Stimulated activated CD4-positive, alpha-beta T cell treated with anti-CD3 and anti-CD28 coated beads, Interleukin-4, amount 100 ng/mL, for 4 hours (primary cell): ENCODE measurements at regions not wholly inside any gene's neighbourhood (a gene's known extent, or its start where the extent isn't known, plus 50 kb on each side); places are given as distances from the start of the nearest gene placed in this dataset.
"Not testable (repeated sequence)": the region's sequence is repeated elsewhere in the genome, so short reads cannot be mapped to it uniquely, and the experiment has no call there.

Experiments
- DNase-seq, 2 experiments: peaks; one replicate each; pipeline ENCODE4 v3.0.0-alpha.2; 2020

DNA sequence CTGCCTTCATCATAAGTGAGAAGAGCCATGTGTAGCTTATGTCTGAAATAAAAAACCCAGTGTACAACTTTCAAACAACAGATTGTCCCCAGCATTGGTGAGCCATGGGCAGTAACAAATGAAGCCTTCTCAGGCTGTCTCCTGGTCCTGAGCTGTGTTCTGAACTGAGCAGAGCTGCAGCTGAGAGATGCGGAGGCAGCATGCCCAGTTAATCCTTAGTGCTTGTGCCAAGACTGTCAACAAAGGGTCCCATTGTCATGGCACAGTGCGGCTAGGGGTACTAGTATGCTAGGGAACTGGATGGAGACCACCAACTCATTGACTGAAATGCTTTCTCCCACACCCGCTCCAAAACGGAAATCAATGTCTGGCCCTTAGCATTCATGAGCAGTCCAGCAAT lies 154.3 kb downstream of the RMST start:
- DNase-seq: no peak

DNA sequence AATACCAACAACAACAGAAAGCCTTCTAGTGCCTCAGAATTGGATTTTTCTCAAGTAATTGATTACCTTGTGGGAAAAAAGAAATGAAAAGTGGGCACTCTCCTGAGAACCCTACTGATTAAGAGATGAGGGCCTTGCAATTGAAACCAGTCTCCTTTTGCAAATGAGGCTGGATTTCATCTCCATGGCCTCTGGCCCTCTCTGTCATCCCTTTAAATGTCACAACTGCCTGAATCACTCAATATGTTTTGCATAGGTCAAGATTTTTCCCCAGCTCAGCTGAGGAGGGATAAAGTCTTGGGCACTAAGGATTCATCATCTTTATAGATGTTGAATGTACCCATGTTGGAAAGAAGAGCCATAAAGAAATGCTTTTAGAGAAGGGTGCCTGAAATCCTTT lies 166.4 kb downstream of the RMST start:
- no peak for DNase-seq

DNA sequence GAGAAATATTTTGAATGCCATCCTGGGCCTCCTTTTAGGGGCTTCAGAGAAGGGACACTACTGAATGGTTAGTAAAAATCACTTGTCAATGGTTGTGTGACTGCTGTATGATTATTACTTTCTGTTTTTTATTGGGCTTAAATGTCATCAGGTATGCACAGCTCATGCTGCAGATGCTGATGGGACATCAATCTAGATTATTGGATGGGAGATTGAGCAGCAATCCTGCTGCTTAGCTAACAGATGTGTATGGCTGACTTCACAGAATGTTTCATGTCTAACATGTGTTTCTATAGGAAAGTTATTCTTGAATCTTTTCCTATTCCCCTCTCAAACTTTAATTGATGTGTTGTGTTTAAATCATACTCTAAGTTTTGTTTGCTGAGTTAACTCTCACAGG lies 166.8 kb downstream of the RMST start:
- DNase-seq: no peak

DNA sequence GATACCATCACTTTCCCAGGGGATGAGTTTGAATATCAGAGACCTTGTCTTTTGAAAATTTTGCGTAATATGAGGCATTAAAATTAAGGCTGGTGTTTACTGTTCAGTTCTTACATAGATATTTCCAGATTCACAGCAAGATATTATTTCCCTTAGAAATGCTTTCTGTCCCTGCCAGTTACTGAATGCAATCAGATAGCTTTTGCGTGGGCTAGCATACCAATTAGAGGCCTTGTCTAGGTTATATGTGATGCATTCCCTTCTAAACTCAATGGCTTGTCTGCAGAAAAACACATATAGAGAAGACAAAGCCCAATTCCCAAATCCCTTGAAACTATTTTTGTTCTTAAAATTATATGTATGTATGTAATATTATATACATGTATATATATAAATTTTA lies 167.8 kb downstream of the RMST start:
- no peak for DNase-seq

DNA sequence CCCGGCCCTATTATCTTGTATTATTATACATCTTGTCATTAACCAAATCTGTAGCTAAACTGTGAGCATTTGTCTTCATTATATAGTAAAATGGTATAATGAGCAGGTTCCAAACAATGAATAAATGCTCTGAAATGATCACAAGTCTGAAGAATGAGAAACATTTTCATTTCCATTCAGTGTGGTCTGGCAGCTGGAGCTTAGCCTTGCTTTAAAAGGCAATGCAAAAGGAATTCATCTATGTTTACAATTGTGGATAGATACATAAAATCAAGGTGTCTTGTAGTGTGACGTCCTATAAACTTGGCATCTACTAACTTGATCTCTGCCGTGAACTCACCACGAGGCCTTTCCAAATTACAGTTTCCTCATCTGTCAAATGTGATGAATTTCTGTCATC lies 168.3 kb downstream of the RMST start:
- DNase-seq: no peak

DNA sequence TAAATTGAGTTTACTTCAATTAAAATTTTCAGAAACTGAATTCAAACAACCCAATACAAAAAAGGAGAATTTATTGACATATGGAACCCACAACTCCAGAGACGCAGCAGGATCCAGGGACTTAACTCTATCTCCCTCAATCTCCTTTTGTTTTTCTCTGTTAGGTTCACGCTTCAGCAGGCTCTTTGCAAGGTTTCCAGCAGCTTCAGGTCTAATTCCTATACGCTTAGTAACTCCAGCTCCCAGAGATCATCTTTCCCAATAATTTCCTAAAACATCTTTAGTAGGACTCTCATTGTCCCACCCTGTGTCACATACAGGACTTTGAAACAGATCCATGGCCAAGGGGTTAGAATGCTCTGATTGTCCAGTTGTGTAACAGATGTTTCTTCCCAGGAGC lies 175.2 kb downstream of the RMST start:
- no peak for DNase-seq

DNA sequence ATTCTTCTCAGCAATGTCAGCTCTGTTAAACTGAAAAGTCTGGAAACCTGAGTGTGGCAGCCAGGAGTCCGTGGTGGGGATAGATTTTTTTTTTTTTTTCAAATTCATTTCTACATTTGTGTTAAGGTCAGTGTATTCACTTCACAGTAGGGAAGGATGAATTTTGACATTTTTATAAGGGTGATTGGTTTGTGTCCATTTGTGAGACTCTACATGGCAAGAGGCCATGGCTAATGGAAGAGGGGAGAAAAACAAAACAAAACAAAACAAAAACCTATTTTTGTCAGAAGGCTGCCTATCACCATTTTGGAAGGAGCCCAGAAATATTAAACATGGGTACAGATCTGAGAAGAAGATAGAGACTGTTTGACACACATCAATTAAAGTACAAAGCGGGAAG lies 176.1 kb downstream of the RMST start:
- DNase-seq: no peak

DNA sequence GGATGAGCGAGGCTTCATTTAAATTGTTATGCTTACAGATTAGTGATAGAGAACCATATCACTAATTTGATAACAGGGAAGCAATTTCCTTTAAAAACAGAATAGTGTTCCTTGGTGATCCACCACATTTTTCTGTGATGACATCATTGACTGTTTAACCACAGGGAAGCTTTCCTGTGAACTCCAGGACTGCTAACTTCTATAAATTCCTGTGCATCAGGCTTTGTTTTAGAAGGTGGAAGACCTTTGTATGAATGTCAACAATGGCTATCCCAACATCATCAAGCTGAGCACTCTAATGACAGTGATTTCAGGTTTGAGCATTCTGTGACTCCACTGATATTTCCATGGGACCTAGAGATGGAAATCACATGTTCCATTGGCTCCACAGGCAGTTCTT lies 177.1 kb downstream of the RMST start:
- no peak for DNase-seq

DNA sequence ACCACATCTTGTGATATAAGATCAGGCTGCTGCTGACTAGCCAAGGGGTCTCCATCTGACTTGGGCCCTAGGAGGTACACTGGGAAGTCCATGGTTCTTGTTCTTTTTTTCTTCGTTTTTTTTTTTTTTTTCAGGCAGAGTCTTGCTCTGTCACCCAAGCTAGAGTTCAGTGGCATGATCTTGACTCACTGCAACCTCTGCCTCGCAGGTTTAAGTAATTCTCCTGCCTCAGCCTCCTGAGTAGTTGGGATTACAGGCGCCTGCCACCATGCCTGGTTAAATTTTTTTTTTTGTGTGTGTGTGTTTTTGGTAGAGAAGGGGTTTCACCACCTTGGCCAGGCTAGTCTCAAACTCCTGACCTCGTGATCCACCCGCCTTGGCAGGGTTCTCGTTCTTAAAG lies 178.2 kb downstream of the RMST start:
- DNase-seq: no peak

DNA sequence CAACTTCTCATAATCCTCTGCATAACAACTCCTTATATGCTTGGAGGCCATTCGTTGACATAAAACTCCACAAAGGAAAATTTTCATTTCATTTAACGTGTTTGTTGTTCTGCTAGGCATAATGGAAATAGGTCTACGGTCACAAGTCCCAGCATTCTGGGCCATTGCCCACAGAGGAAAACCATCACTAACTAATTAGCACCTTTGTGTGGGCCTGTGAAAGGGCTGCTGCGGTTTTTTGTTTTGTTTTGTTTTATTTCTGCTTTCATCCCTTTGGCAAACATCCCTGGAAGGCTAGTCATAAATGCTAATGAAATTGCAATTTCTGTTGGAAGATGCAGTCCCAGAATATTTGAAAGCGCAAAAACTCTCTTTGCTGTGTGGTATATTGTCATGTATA lies 180.3 kb downstream of the RMST start:
- no peak for DNase-seq

DNA sequence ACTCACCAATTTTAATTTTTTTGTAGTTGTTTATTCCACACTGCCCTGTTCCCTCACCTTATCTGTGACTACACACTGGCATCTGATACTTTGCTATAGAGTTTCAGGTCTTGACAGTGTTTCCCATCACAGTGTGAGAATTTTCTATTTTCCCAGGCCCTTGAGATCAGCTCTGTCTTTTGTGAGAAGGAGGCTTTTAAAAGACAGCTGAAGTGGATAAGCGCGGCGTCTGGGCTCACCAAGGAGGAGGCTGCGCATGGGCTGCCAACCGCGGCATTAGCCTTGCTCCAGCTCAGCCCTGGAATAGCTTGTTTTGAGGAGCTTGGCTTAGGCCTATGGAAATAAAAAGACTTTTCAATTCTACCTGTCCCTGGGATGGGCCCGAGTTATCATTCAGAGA lies 181.3 kb downstream of the RMST start:
- DNase-seq: no peak

DNA sequence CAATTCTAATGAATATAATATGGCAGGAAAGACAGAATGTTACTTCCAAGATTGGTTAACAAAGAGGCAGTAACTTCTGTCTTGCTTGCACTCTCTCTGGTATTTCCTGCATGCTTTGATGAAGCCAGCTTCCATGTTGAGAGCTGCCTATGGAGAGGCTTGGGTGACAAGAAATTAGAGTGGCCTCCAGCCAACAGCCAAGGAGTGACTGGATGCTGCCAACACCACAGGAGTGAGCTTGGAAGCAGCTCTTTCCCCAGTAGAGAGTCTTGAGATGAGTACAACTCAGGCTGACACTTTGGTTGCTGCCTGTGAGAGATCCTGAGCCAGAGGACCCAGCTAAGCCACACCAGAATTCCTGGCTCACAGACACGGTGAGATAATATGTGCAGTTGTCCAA lies 183.1 kb downstream of the RMST start:
- DNase-seq: no peak

DNA sequence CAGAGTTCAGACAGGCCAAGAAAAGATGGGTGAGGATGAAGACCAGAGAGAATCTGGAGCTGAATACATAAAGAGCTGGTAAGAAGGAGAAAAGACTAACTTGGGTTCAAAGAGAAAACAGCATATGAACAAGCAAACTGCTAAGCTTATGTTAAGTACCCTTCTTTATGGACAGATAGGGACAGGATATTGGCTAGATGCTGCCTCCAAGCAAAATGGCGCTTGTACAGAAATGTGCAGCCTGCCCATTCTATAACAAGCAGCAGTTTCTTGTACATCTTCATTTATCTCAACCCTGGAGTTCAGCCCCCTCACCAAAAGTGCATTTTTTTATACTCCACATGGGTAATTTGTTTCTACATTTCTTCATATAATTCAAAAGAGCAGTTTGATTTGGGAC lies 184.5 kb downstream of the RMST start:
- DNase-seq: no peak

DNA sequence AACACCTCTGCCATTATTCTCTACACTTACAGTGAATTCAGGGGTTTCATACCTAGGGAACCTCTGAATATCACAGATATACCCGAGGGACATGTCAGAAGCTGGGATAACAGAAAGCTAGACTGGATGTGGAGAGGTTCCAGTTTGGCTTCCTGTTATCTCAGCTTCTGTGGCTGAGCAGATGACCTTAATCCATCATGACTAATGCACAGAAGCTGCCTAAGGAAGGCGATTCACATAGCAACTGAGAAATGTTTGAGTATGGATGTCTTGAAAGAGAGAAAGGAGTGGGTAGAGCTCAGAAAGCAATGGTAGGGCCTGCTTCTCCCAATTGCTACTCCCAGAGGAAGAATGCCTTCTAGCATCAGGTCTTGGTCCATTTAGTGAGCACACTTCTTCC lies 187.6 kb downstream of the RMST start:
- DNase-seq: no peak

DNA sequence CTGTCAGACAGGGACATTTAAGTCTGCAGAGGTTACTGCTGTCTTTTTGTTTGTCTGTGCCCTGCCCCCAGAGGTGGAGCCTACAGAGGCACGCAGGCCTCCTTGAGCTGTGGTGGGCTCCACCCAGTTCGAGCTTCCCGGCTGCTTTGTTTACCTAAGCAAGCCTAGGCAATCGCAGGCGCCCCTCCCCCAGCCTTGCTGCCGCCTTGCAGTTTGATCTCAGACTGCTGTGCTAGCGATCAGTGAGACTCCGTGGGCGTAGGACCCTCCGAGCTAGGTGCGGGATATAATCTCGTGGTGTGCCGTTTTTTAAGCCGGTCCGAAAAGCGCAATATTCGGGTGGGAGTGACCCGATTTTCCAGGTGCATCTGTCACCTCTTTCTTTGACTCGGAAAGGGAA lies 193.9 kb downstream of the RMST start:
- not testable (repeated sequence) for DNase-seq

DNA sequence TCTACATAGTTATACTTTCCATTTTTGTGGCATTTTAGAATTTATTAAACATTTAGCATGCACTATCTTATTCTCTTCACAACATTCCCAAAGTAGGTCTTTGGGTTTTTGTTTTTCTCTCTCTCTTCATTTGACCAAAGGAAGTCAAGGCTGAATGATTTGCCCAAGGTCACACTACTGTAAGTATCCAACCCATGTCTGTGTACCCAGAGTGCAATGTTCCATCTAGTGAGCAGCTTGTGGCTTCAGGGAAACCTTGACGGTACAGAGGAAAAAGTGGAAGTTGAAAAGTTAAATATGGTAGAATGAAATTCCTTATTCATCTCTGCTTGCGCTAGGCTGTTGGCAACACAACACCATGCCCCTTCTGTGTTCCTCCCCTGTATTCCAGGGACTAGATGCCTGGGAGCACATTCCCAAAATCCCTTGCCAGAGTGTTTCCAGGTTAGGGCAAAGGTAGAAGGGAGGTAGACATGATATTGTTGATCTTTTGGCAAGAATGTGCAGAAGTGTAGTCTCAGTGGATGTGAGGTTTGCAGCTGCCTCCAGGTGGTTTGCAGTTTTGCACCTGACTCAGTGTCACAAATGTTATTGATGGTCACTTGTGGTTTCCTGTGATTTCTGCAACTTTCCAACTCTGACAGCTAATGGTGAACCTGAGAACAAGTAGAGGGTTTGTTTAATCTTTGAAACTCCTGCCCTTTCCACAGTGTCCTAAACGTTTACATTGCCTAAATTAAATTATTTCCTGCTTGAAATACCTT lies 196.7 kb downstream of the RMST start:
- DNase-seq: no peak

DNA sequence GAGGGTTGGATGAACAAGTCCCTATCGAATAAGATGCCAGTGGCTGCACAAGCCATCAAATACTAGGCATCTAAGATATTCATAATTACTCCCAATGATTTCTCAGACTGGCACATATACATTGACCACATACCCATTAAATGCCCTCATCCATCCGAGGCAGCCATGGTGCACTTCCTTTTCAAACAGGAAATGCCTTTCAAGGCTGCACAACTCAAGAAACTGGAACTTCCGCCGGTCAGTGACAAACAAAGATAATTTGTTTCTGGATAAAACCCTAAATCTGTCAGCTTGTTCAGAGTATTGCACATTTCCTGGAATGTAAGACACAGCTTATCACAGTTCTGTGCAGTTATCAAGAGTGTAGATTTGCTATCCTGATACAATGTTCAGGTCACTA lies 203.7 kb downstream of the RMST start:
- DNase-seq: no peak

DNA sequence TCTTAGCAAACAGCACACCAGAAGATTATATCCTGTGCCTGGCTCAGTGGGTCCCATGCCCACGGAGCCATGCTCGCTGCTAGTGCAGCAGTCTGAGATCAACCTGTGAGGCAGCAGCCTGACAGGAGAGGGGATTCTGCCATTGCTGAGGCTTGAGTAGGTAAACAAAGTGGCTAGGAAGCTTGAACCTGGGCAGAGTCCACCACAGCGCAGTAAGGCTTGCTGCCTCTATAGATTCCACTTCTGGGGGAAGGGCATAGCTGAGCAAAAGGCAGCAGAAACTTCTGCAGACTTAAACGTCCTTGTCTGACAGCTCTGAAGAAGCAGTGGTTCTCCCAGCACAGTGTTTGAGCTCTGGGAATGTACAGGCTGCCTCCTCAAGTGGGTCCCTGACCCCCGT lies 210.3 kb downstream of the RMST start:
- DNase-seq: no peak

DNA sequence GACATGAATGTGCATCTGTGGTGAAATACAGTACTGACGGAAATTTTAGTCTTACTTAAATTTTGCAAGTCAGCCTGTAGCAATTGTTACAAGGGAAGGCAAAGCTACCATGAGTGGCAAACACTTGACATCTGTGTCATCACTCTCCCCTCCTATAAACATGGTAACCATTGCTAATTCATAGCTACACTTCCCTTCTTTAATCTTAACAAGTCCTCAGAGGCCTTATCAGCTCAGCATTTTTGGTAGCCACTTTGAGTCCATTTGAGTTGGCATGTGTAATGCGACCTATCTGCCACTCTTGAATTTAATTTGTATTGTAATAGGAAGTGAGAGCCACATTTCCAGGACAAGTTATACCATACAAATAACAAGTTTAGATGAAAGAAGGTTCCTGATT lies 218.1 kb downstream of the RMST start:
- no peak for DNase-seq

DNA sequence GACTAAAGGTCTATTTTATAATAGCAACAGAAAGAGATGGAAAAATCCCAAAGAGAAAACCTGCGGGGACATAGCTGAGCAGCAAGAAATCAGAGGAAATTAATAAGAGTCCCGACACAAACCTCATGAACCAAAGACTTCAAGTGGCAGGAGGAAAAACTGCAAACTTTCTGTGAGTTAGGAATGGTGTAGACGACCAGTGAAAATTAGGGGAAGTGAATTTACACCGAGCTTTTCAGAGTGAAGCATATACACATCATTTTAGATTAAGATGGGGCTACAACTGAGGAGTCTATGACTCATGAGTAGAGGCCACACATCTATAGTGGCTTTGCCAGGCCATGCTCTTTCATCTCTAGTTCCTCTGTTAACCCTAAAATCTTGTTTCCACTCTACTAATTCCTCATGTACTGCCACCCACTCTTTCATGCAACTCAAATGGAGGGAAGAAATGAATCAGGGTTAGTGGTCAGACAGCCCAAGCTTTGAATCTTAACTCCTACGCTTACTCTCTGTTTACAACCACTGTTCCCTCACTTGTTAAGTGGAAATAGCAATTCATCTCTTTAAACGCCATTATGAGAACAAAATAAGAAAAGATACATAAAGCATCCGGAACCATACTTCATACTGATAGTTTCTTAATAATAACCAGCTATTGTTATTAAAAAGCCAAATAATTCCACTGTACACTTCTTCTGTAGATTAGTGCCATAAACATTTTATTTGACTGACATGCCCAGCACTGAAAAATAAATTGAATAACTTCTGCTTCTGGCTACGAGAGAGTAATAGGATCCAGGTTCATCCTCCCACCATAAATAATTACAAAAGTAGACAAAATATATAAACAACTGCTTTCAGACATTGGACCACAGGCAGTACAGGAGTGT lies 219.3 kb downstream of the RMST start:
- no peak for DNase-seq

DNA sequence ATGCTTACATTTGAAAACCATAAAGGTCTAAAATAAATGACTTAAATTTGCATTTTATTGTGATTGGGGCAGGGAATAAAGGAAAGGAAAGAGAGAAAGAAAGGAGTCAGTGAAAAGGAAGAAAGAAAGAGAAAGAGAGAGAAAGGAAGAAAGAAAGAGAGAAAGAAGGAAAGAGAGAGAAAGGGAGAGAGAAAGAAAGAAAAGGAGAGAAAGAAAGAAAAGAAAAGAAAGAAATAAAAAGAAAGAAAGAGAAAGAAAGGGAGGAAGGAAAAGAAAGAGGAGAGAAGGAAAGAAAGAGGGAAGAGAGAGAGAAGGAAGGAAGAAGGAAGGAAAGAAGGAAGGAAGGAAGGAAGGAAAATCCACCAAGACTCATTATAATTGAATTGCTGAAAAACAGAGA lies 222.8 kb downstream of the RMST start:
- DNase-seq: no peak

DNA sequence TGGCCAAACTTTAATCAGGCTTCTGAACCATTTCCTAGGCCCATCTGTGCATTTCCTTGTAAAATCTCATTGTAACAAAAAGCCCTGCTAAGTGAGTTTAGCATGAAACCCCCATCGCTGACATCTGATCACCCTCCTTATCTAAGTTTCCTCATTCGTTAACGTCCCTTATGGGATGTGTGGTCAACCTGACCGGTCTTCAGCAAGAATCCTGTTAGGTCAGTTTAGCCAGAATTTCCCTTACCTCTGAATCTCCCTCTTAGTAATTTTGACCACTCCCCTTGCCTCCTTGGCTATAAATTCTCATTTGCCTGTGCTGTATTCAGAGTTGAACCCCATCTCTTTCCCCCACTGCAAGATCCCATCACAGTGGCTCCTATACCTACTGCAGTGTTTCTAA lies 239.3 kb downstream of the RMST start:
- DNase-seq: no peak

DNA sequence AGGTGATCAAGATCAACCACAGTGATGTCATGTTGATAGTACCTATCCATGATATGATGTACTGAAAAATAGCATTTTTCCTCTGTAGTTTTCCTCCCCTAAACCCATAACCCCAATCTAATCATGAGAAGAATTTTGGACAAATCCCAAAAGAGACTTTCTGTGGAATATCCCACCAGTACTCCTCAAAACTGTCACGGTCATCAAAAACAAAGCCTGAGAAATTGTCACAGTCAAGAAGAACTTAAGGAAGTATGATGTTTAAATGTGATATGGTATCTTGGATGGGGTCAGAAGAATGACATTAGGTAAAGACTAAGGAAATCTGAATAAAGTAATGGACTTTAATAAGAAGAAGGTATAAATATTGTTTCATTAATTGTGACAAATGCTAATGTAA lies 248.8 kb downstream of the RMST start:
- DNase-seq: no peak

DNA sequence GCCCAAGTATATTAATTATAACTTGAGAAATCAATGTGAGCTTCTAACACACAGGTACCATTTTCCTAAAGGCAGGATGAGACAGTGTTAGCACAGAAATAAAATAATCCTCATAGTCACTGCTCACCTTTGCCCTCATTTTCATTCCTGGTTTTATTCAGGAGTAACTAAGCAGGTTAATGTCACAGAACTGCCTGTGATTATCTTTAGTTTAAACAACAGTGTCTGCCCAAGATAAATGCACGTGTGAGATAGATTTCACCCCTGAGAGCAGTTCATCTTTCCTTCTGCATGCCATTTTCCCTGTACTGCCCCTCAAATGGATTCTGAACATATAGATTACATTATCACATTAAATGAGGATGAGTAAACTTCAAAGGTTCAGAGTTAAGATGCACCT lies 250.7 kb downstream of the RMST start:
- no peak for DNase-seq
